GM12878 (cell line): ENCODE measurements at regions not wholly inside any gene's neighbourhood (a gene's known extent, or its start where the extent isn't known, plus 50 kb on each side); places are given as distances from the start of the nearest gene placed in this dataset.
A peak's percentile ranks its signal among the peaks of the same experiment; 100 is the strongest.

ENCODE experiments used
- ATAC-seq: fragments of 200-7000 bp; cut with Tn5 transposase; 3 replicates; pipeline ENCODE4 v1.9.1; 2020; ENCODE audit warnings: mild to moderate bottlenecking, moderate library complexity
- BruUV-seq: library from RNA; stranded (reverse); fragments of 400-500 nt; replicated peaks from 2 replicates; lab custom pipeline; 2021; lab: Mats Ljungman, UMichigan
- CTCF ChIA-PET: fragments of 300-600 bp; sonication (Branson Sonifier 250); formaldehyde crosslinking; extraction: SDS; loops from one replicate; lab custom pipeline; 2021; ENCODE audit warnings: inconsistent platforms; lab: Yijun Ruan, JAX
- POLR2A ChIA-PET: fragments of 350-600 bp; formaldehyde crosslinking; extraction: SDS; loops from one replicate; lab custom pipeline; 2021; ENCODE audit warnings: inconsistent platforms; lab: Charles Lee
- RAD21 ChIA-PET: fragments of 300-600 bp; sonication (Branson Sonifier 250); formaldehyde crosslinking; loops from one replicate; lab custom pipeline; 2023; ENCODE audit warnings: antibody characterized with exemption; ENCODE audit not compliant: unreplicated experiment; lab: Charles Lee
- SMC1A ChIA-PET: fragments of 300-600 bp; sonication (Branson Sonifier 250); formaldehyde crosslinking; loops from one replicate; lab custom pipeline; 2023; ENCODE audit not compliant: unreplicated experiment, uncharacterized antibody; lab: Charles Lee
- DNase-seq: peaks from one replicate; pipeline ENCODE4 v3.0.0-alpha.2; 2011; ENCODE audit warnings: low read depth, low spot score
- FAIRE-seq: peaks from 3 replicates; lab custom pipeline; 2011; peaks lifted over from hg19 to GRCh38; lab: Jason Lieb, UNC
- H2AFZ ChIP-seq: 2 replicates; pipeline ENCODE4 v1.6.0; 2011; ENCODE audit warnings: low read depth, low read length, control low read depth; ENCODE audit not compliant: control insufficient read depth
- H3K27ac ChIP-seq: 2 replicates; pipeline ENCODE4 v1.5.1; 2011; ENCODE audit warnings: control low read depth; ENCODE audit not compliant: control insufficient read depth, insufficient read depth
- H3K27me3 ChIP-seq, 2 experiments: replicated peaks in 1 of 2; 2 replicates each; pipeline versions ENCODE4 v1.6.0 to v1.6.1; 2011; ENCODE audit warnings: low read length in 1 of 2; ENCODE audit not compliant: control insufficient read depth in 2 of 2, insufficient read depth in 2 of 2
- H3K36me3 ChIP-seq, 2 experiments: 2 replicates each; pipeline ENCODE4 v1.5.1; 2011; ENCODE audit warnings: low read length in 1 of 2; ENCODE audit not compliant: control insufficient read depth in 2 of 2, insufficient read depth in 2 of 2
- H3K4me1 ChIP-seq: 2 replicates; pipeline ENCODE4 v1.6.1; 2011; ENCODE audit warnings: mild to moderate bottlenecking, low read length, moderate library complexity, mixed read lengths; ENCODE audit not compliant: control insufficient read depth, insufficient read depth
- H3K4me2 ChIP-seq: 2 replicates; pipeline ENCODE4 v1.6.0; 2011; ENCODE audit warnings: control low read depth; ENCODE audit not compliant: control insufficient read depth, insufficient read depth
- H3K4me3 ChIP-seq: fragments of 200-600 bp; sonication (generic); 2 replicates; pipeline ENCODE4 v1.5.1; 2016
- H3K79me2 ChIP-seq: 2 replicates; pipeline ENCODE4 v1.6.0; 2011; ENCODE audit warnings: low read length; ENCODE audit not compliant: control insufficient read depth, insufficient read depth
- H3K9ac ChIP-seq: 2 replicates; pipeline ENCODE4 v1.8.0; 2011; ENCODE audit warnings: low read length, control low read depth, mixed read lengths; ENCODE audit not compliant: control insufficient read depth, insufficient read depth
- H3K9me3 ChIP-seq: replicated peaks from 3 replicates; pipeline ENCODE4 v1.5.1; 2011; ENCODE audit warnings: mild to moderate bottlenecking, low read length; ENCODE audit not compliant: control insufficient read depth, insufficient read depth
- H4K20me1 ChIP-seq: 2 replicates; pipeline ENCODE4 v1.6.0; 2011; ENCODE audit not compliant: control insufficient read depth, insufficient read depth
- KLF5 ChIP-seq: fragments of 450-650 bp; IDR thresholded peaks from 2 replicates; pipeline ENCODE4 v1.6.1; 2014; ENCODE audit warnings: mild to moderate bottlenecking; ENCODE audit not compliant: partially characterized antibody
- SIX5 ChIP-seq: IDR thresholded peaks from 2 replicates; pipeline ENCODE4 v1.6.1; 2011; ENCODE audit warnings: mild to moderate bottlenecking, low read depth, low read length, moderate library complexity; ENCODE audit not compliant: severe bottlenecking
- SPI1 ChIP-seq: IDR thresholded peaks from 2 replicates; pipeline ENCODE4 v1.6.1; 2011; ENCODE audit warnings: low read depth, mild to moderate bottlenecking, low read length, moderate library complexity, borderline replicate concordance; ENCODE audit not compliant: insufficient read depth
- SRF ChIP-seq, 2 experiments: IDR thresholded peaks; 2 replicates each; pipeline ENCODE4 v1.6.1; 2011; ENCODE audit warnings: low read depth in 2 of 2, low read length in 2 of 2, mild to moderate bottlenecking in 1 of 2, moderate library complexity in 1 of 2
- WGBS: methylation state at CpG from one replicate; pipeline ENCODE4 v1.1.6; 2016; ENCODE audit warnings: low lambda C conversion rate; ENCODE audit not compliant: insufficient replicate concordance, insufficient coverage; ENCODE audit errors: missing lambda C conversion rate; 5-methylcytosine and 5-hydroxymethylcytosine counted together
- in situ Hi-C: fragments of 300-500 bp; cut with MboI; formaldehyde crosslinking; loops from 9 replicates; pipeline ENCODE4 v1.14.3; 2018; ENCODE audit warnings: mixed read lengths
- intact Hi-C: fragments of 100-400 bp; cut with micrococcal nuclease; formaldehyde crosslinking; loops from one replicate; pipeline ENCODE4 v1.14.2; 2022; ENCODE audit not compliant: unreplicated experiment
- TF ChIP-seq, protein P1 (sequence below): IDR thresholded peaks from 2 replicates; pipeline ENCODE4 v1.6.1; 2011; ENCODE audit warnings: low read depth, low read length, improper control_type of control experiment, borderline replicate concordance
- TF ChIP-seq, protein P2 (sequence below): IDR thresholded peaks from 2 replicates; pipeline ENCODE4 v1.6.1; 2011; ENCODE audit warnings: mild to moderate bottlenecking, low read depth, low read length, moderate library complexity; ENCODE audit not compliant: insufficient replicate concordance

GRCh38 chr16:50954469-50954868 lies 196.6 kb downstream of the SALL1 start:
- no peak overlapping the region for H3K4me2 ChIP-seq
- ChIA-PET CTCF (interaction anchor here (0.8 to 1.2 kb wide), 2 partner anchors 10 to 15 kb away, joined by 3 to 4 read pairs; no protein-coding TSS in a partner anchor), RAD21 (no interaction called here), SMC1A (no interaction called here), POLR2A (no interaction called here)
- no peak overlapping the region for H2AFZ ChIP-seq
- no peaks in the 10 kb centered on the region for H3K27me3 ChIP-seq
- DNase-seq, result no peak
- H3K27ac ChIP-seq, result no peak overlapping the region
- no peaks in the 10 kb centered on the region for H3K4me1 ChIP-seq
- in situ Hi-C loops (no loop called here), intact Hi-C loops (no loop called here)
- no peaks in the 10 kb centered on the region for H3K36me3 ChIP-seq
- no TSS peak for BruUV-seq
- H3K9ac ChIP-seq, result no peak overlapping the region
- H3K79me2 ChIP-seq, result no peaks in the 10 kb centered on the region
- no peak for ATAC-seq
- WGBS, result under 1% methylated on average over 9 of the region's 9 CpGs
- H4K20me1 ChIP-seq, result no peaks in the 10 kb centered on the region
- FAIRE-seq, result no peak
- TF ChIP-seq SPI1, result peak; percentile 58
- no peak for TF ChIP-seq KLF5
- TF ChIP-seq, all 136 proteins: peak for 1
- Histone ChIP-seq H3K4me3 (no peak overlapping the region), H3K9me3 (no peaks in the 10 kb centered on the region)

DNA sequence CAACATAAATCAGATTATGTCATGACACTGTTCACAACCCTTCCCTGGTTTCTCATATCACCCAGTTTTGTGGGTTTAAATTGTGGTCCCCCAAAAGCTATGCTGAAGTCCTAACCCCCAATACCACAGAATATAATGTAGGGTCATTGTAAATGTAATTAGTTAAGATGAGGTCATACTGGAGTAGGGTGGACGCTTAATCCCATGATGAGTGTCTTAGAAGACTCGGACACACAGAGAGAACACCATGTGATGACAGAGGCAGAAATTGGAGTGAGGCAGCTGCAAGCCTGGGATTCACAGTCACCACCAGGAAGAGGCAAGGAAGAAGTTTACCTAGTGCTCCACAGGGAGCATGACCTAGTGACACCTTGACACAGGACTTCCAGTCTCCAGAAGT lies 197.8 kb downstream of the SALL1 start:
- no peak overlapping the region for H2AFZ ChIP-seq
- intact Hi-C loops, result no loop called here
- no peak overlapping the region for H3K27ac ChIP-seq
- no peaks in the 10 kb centered on the region for H3K79me2 ChIP-seq
- ChIA-PET RAD21 (no interaction called here), POLR2A (no interaction called here), SMC1A (no interaction called here)
- FAIRE-seq, result no peak
- no peaks in the 10 kb centered on the region for H3K9me3 ChIP-seq
- H3K9ac ChIP-seq, result no peak overlapping the region
- H3K36me3 ChIP-seq, result no peaks in the 10 kb centered on the region
- H3K27me3 ChIP-seq, result no peaks in the 10 kb centered on the region
- no peak overlapping the region for H3K4me3 ChIP-seq
- H4K20me1 ChIP-seq, result no peaks in the 10 kb centered on the region
- no peak overlapping the region for H3K4me2 ChIP-seq
- BruUV-seq, result no TSS peak
- no peak for DNase-seq
- no peaks in the 10 kb centered on the region for H3K4me1 ChIP-seq
- in situ Hi-C loops, result no loop called here
- TF ChIP-seq SRF (IDR thresholded peaks at IDR 0.05; ENCODE audit: low read depth in 2 of 2, low read length in 2 of 2) (no peak), SIX5 (no peak)
- TF ChIP-seq, protein P1, sequence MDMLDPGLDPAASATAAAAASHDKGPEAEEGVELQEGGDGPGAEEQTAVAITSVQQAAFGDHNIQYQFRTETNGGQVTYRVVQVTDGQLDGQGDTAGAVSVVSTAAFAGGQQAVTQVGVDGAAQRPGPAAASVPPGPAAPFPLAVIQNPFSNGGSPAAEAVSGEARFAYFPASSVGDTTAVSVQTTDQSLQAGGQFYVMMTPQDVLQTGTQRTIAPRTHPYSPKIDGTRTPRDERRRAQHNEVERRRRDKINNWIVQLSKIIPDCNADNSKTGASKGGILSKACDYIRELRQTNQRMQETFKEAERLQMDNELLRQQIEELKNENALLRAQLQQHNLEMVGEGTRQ, result no peak
- TF ChIP-seq, protein P2, sequence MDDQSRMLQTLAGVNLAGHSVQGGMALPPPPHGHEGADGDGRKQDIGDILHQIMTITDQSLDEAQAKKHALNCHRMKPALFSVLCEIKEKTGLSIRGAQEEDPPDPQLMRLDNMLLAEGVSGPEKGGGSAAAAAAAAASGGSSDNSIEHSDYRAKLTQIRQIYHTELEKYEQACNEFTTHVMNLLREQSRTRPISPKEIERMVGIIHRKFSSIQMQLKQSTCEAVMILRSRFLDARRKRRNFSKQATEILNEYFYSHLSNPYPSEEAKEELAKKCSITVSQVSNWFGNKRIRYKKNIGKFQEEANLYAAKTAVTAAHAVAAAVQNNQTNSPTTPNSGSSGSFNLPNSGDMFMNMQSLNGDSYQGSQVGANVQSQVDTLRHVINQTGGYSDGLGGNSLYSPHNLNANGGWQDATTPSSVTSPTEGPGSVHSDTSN, result no peak
- TF ChIP-seq, all 136 proteins: peak for 0
- ATAC-seq, result no peak
- CTCF ChIA-PET, result interaction anchor here (0.8 kb wide), 1 partner anchor 16 kb away, joined by 4 read pairs; no protein-coding TSS in a partner anchor
- 13% methylated on average over 2 of the region's 2 CpGs for WGBS
